H9 (cell line): ENCODE measurements at regions not wholly inside any gene's neighbourhood (a gene's known extent, or its start where the extent isn't known, plus 50 kb on each side); places are given as distances from the start of the nearest gene placed in this dataset.

Experiments used
- DNase-seq: peaks from one replicate; pipeline ENCODE4 v3.0.0-alpha.2; 2017
- H2AFZ ChIP-seq: one replicate; pipeline ENCODE4 v1.6.1; 2013; ENCODE audit warnings: mild to moderate bottlenecking, low read length, control low read depth, moderate library complexity
- H2AK5ac ChIP-seq: 2 replicates; pipeline ENCODE4 v1.6.1; 2013; ENCODE audit warnings: low read length, control low read depth, mixed read lengths; ENCODE audit not compliant: insufficient read length
- H2BK120ac ChIP-seq: one replicate; pipeline ENCODE4 v1.6.1; 2013; ENCODE audit warnings: low read depth, mild to moderate bottlenecking, low read length, control low read depth, inconsistent platforms; ENCODE audit not compliant: poor library complexity, severe bottlenecking
- H2BK12ac ChIP-seq: 2 replicates; pipeline ENCODE4 v1.6.1; 2013; ENCODE audit warnings: low read length, control low read depth, mixed read lengths, low read depth; ENCODE audit not compliant: insufficient read length
- H2BK15ac ChIP-seq: 2 replicates; pipeline ENCODE4 v1.6.1; 2013; ENCODE audit warnings: low read depth, low read length, control low read depth
- H2BK20ac ChIP-seq: one replicate; pipeline ENCODE4 v1.6.1; 2013; ENCODE audit warnings: low read depth, mild to moderate bottlenecking, low read length, control low read depth, inconsistent platforms; ENCODE audit not compliant: poor library complexity, severe bottlenecking
- H2BK5ac ChIP-seq: 2 replicates; pipeline ENCODE4 v1.6.1; 2013; ENCODE audit warnings: low read length, control low read depth, mixed read lengths; ENCODE audit not compliant: insufficient read length
- H3K14ac ChIP-seq: 2 replicates; pipeline ENCODE4 v1.6.1; 2013; ENCODE audit warnings: low read length, control low read depth; ENCODE audit not compliant: insufficient read depth
- H3K18ac ChIP-seq: 2 replicates; pipeline ENCODE4 v1.6.1; 2013; ENCODE audit warnings: low read depth, mild to moderate bottlenecking, mixed read lengths, low read length, control low read depth; ENCODE audit not compliant: insufficient read length
- H3K23ac ChIP-seq: 2 replicates; pipeline ENCODE4 v1.6.1; 2013; ENCODE audit warnings: low read length, control low read depth, mixed read lengths, low read depth; ENCODE audit not compliant: insufficient read length
- H3K23me2 ChIP-seq: 2 replicates; pipeline ENCODE4 v1.6.1; 2013; ENCODE audit warnings: low read depth, mild to moderate bottlenecking, mixed read lengths, low read length, control low read depth; ENCODE audit not compliant: insufficient read length, poor library complexity, severe bottlenecking
- H3K27ac ChIP-seq: 2 replicates; pipeline ENCODE4 v1.5.1; 2013; ENCODE audit warnings: low read length, control low read depth, mixed read lengths, low read depth; ENCODE audit not compliant: insufficient read length
- H3K27me3 ChIP-seq: 2 replicates; pipeline ENCODE4 v1.6.1; 2013; ENCODE audit warnings: low read length, control low read depth, inconsistent platforms; ENCODE audit not compliant: insufficient read depth
- H3K4ac ChIP-seq: 2 replicates; pipeline ENCODE4 v1.6.1; 2013; ENCODE audit warnings: low read depth, mild to moderate bottlenecking, control low read depth, inconsistent platforms, low read length, moderate library complexity
- H3K4me1 ChIP-seq: 2 replicates; pipeline ENCODE4 v1.6.1; 2013; ENCODE audit warnings: low read length, control low read depth, inconsistent platforms; ENCODE audit not compliant: insufficient read depth
- H3K4me2 ChIP-seq: 2 replicates; pipeline ENCODE4 v1.6.1; 2013; ENCODE audit warnings: low read length, control low read depth, mixed read lengths; ENCODE audit not compliant: insufficient read length, insufficient read depth
- H3K56ac ChIP-seq: 2 replicates; pipeline ENCODE4 v1.6.1; 2013; ENCODE audit warnings: low read depth, mild to moderate bottlenecking, mixed read lengths, low read length, control low read depth; ENCODE audit not compliant: insufficient read length
- H3K79me1 ChIP-seq: 2 replicates; pipeline ENCODE4 v1.6.1; 2013; ENCODE audit warnings: low read depth, mild to moderate bottlenecking, moderate library complexity, low read length, control low read depth, inconsistent platforms; ENCODE audit not compliant: insufficient read depth, poor library complexity, severe bottlenecking
- H3K79me2 ChIP-seq: 2 replicates; pipeline ENCODE4 v1.6.1; 2013; ENCODE audit warnings: low read length, control low read depth, inconsistent platforms; ENCODE audit not compliant: insufficient read depth
- H3K9ac ChIP-seq: 2 replicates; pipeline ENCODE4 v1.6.1; 2013; ENCODE audit warnings: low read length, control low read depth, mixed read lengths; ENCODE audit not compliant: insufficient read length; ENCODE audit errors: extremely low read depth
- H3K9me3 ChIP-seq: one replicate; pipeline ENCODE4 v1.6.1; 2013; ENCODE audit warnings: low read depth, low read length, inconsistent platforms; ENCODE audit not compliant: control insufficient read depth
- H3T11ph ChIP-seq: one replicate; pipeline ENCODE4 v1.6.1; 2013; ENCODE audit warnings: mild to moderate bottlenecking, low read length, control low read depth, inconsistent platforms
- H4K20me1 ChIP-seq: one replicate; pipeline ENCODE4 v1.6.1; 2013; ENCODE audit not compliant: control insufficient read depth, insufficient read length, insufficient read depth
- H4K5ac ChIP-seq: 2 replicates; pipeline ENCODE4 v1.6.1; 2013; ENCODE audit warnings: low read depth, mild to moderate bottlenecking, mixed read lengths, low read length, control low read depth; ENCODE audit not compliant: insufficient read length
- H4K8ac ChIP-seq: replicated peaks from 2 replicates; pipeline ENCODE4 v1.6.1; 2013; ENCODE audit warnings: low read length, control low read depth, mixed read lengths, low read depth; ENCODE audit not compliant: insufficient read length
- H4K91ac ChIP-seq: 2 replicates; pipeline ENCODE4 v1.6.1; 2013; ENCODE audit warnings: low read depth, mild to moderate bottlenecking, moderate library complexity, mixed read lengths, low read length, control low read depth; ENCODE audit not compliant: insufficient read length
- H3K27ac Mint-ChIP-seq, 3 experiments: 2 replicates in 2 of 3; 3 replicates in 1 of 3; pipeline ENCODE4 v1.8.0; 2020 to 2021; ENCODE audit warnings: mixed read lengths in 3 of 3, mild to moderate bottlenecking in 1 of 3, moderate library complexity in 1 of 3
- H3K27me3 Mint-ChIP-seq: 2 replicates; pipeline ENCODE4 v1.8.0; 2021; ENCODE audit warnings: low read depth, mild to moderate bottlenecking, moderate library complexity, mixed read lengths
- H3K36me3 Mint-ChIP-seq, 3 experiments: 2 replicates in 2 of 3; 3 replicates in 1 of 3; pipeline ENCODE4 v1.8.0; 2020 to 2021; ENCODE audit warnings: low read depth in 3 of 3, mixed read lengths in 3 of 3; ENCODE audit not compliant: insufficient read depth in 1 of 3
- H3K4me1 Mint-ChIP-seq, 2 experiments: 2 replicates each; pipeline ENCODE4 v1.8.0; 2020; ENCODE audit warnings: mixed read lengths in 2 of 2
- H3K4me3 Mint-ChIP-seq, 2 experiments: 2 replicates in 1 of 2; 3 replicates in 1 of 2; pipeline ENCODE4 v1.8.0; 2020 to 2021; ENCODE audit warnings: mild to moderate bottlenecking in 2 of 2, mixed read lengths in 2 of 2, moderate library complexity in 1 of 2
- H3K9me3 Mint-ChIP-seq, 2 experiments: 2 replicates in 1 of 2; 3 replicates in 1 of 2; pipeline ENCODE4 v1.8.0; 2020; ENCODE audit warnings: mild to moderate bottlenecking in 2 of 2, mixed read lengths in 2 of 2, moderate library complexity in 1 of 2
- WGBS: extraction: QIAGEN DNeasy Blood & Tissue Kit; methylation state at CpG from one replicate; pipeline ENCODE4 v1.1.7; 2013; ENCODE audit warnings: missing lambda C conversion rate, low lambda C conversion rate, mixed read lengths; ENCODE audit not compliant: insufficient read length; ENCODE audit errors: extremely low coverage; 5-methylcytosine and 5-hydroxymethylcytosine counted together
- TF ChIP-seq, protein P1 (sequence below): fragments of 200-600 bp; sonication (generic); conservative IDR thresholded peaks from 3 replicates; pipeline ENCODE4 v1.8.0; 2021; ENCODE audit warnings: antibody characterized with exemption, mild to moderate bottlenecking

DNA sequence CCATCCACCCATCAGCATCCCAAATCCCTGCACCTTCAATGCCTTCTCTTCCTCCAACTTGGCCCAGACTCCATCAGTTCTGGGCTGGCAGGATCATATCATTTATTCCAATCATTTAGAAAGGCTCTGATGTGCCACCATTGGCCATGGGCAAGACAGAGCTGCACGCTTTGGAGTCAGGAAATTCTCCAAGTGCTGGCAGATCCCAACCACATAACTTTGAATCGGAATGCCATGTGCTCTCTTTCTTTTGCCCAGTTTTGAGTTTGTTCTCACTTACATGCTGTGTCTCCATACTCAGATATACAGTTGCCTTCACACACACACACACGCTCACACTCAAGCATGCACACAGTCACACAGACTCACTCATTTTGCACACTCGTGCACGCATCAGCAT, 85.7 kb upstream of the GHITM start:
- DNase-seq = no peak
- no peak overlapping the region for H2BK5ac ChIP-seq
- H3K4ac ChIP-seq = no peak overlapping the region
- no peaks in the 10 kb centered on the region for H4K20me1 ChIP-seq
- no peak overlapping the region for H2BK20ac ChIP-seq
- no peaks in the 10 kb centered on the region for H3K79me1 ChIP-seq
- H3K23me2 ChIP-seq = no peaks in the 10 kb centered on the region
- no peak overlapping the region for H2BK15ac ChIP-seq
- no peak overlapping the region for H4K91ac ChIP-seq
- no peak overlapping the region for H3T11ph ChIP-seq
- no CpG with 5 or more reads among the region's 5 CpGs for WGBS
- H3K14ac ChIP-seq = no peak overlapping the region
- TF ChIP-seq, protein P1, sequence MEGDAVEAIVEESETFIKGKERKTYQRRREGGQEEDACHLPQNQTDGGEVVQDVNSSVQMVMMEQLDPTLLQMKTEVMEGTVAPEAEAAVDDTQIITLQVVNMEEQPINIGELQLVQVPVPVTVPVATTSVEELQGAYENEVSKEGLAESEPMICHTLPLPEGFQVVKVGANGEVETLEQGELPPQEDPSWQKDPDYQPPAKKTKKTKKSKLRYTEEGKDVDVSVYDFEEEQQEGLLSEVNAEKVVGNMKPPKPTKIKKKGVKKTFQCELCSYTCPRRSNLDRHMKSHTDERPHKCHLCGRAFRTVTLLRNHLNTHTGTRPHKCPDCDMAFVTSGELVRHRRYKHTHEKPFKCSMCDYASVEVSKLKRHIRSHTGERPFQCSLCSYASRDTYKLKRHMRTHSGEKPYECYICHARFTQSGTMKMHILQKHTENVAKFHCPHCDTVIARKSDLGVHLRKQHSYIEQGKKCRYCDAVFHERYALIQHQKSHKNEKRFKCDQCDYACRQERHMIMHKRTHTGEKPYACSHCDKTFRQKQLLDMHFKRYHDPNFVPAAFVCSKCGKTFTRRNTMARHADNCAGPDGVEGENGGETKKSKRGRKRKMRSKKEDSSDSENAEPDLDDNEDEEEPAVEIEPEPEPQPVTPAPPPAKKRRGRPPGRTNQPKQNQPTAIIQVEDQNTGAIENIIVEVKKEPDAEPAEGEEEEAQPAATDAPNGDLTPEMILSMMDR = no peak
- Mint-ChIP-seq H3K36me3 (peaks cover 0 to 4% (median 0%) of the 10 kb centered on the region in 3 experiments; a peak in 1 of 7 replicates), H3K4me3 (no peak overlapping the region), H3K4me1 (peaks cover 15 to 20% of the 10 kb centered on the region in 2 experiments), H3K9me3 (peaks cover 0 to 5% of the 10 kb centered on the region in 2 experiments; a peak in 3 of 5 replicates), H3K27me3 (peaks cover 3% of the 10 kb centered on the region), H3K27ac (no peak overlapping the region)
- no peak overlapping the region for H2AK5ac ChIP-seq
- H2BK120ac ChIP-seq = no peak overlapping the region
- no peaks in the 10 kb centered on the region for H3K9me3 ChIP-seq
- H3K27ac ChIP-seq = no peak overlapping the region
- no peak overlapping the region for H4K8ac ChIP-seq
- no peak overlapping the region for H3K4me2 ChIP-seq
- no peaks in the 10 kb centered on the region for H3K79me2 ChIP-seq
- H2AFZ ChIP-seq = no peak overlapping the region
- H4K5ac ChIP-seq = no peak overlapping the region
- H2BK12ac ChIP-seq = no peak overlapping the region
- no peak overlapping the region for H3K56ac ChIP-seq
- H3K27me3 ChIP-seq = no peaks in the 10 kb centered on the region
- no peak overlapping the region for H3K9ac ChIP-seq
- no peak overlapping the region for H3K18ac ChIP-seq
- H3K4me1 ChIP-seq = no peaks in the 10 kb centered on the region; the same call in 1 of the 2 replicates
- H3K23ac ChIP-seq = no peak overlapping the region
